CD14-positive monocyte (primary cell): ENCODE measurements at regions not wholly inside any gene's neighbourhood (a gene's known extent, or its start where the extent isn't known, plus 50 kb on each side); places are given as distances from the start of the nearest gene placed in this dataset.

ENCODE experiments used
- DNase-seq, 3 donors: peaks; one replicate each; pipeline ENCODE4 v3.0.0-alpha.2; 2011 to 2022
- H2AFZ ChIP-seq: 2 replicates; pipeline ENCODE4 v1.6.0; 2012; ENCODE audit warnings: mild to moderate bottlenecking, low read depth, low read length, inconsistent platforms; ENCODE audit not compliant: insufficient read depth, poor library complexity, severe bottlenecking
- H3K27ac ChIP-seq, 2 donors: 1 replicate in 1 of 2; 2 replicates in 1 of 2; pipeline ENCODE4 v1.5.1; 2012 to 2013; ENCODE audit warnings: low read length in 2 of 2, control low read depth in 1 of 2, inconsistent platforms in 1 of 2, low read depth in 1 of 2, mild to moderate bottlenecking in 1 of 2
- H3K27me3 ChIP-seq, 2 donors: one replicate each; pipeline versions ENCODE4 v1.6.0 to v1.6.1; 2011 to 2013; ENCODE audit warnings: low read length in 2 of 2; ENCODE audit not compliant: control insufficient read depth in 2 of 2, insufficient read depth in 2 of 2
- H3K36me3 ChIP-seq, 2 donors: replicated peaks in 1 of 2; 1 replicate in 1 of 2; 2 replicates in 1 of 2; pipeline versions ENCODE4 v1.5.1 to v1.6.1; 2012 to 2013; ENCODE audit warnings: low read length in 2 of 2, control low read depth in 1 of 2, inconsistent platforms in 1 of 2, mild to moderate bottlenecking in 1 of 2; ENCODE audit not compliant: insufficient read depth in 2 of 2, control insufficient read depth in 1 of 2
- H3K4me1 ChIP-seq, 2 donors: 1 replicate in 1 of 2; 2 replicates in 1 of 2; pipeline versions ENCODE4 v1.5.1 to v1.6.1; 2012 to 2013; ENCODE audit warnings: low read length in 2 of 2, control low read depth in 1 of 2, inconsistent platforms in 1 of 2, mild to moderate bottlenecking in 1 of 2, moderate library complexity in 1 of 2; ENCODE audit not compliant: insufficient read depth in 2 of 2, control insufficient read depth in 1 of 2
- H3K4me2 ChIP-seq: replicated peaks from 2 replicates; pipeline ENCODE3; 2012; ENCODE audit warnings: low read length, moderate library complexity, mild to moderate bottlenecking; ENCODE audit not compliant: poor library complexity, severe bottlenecking; ENCODE audit errors: extremely low read depth
- H3K4me3 ChIP-seq, 3 experiments: fragments of 200-600 bp in 1 of 3; sonication (generic) in 1 of 3; replicated peaks in 1 of 3; 1 replicate in 2 of 3; 2 replicates in 1 of 3; pipeline ENCODE4 v1.5.1; 2011 to 2013; ENCODE audit warnings: low read length in 3 of 3, mild to moderate bottlenecking in 3 of 3, control low read depth in 2 of 3, low read depth in 2 of 3, inconsistent platforms in 1 of 3, moderate library complexity in 1 of 3
- H3K79me2 ChIP-seq: 2 replicates; pipeline ENCODE4 v1.6.0; 2012; ENCODE audit warnings: mild to moderate bottlenecking, control low read depth, inconsistent platforms, low read length, moderate library complexity; ENCODE audit not compliant: insufficient read depth
- H3K9ac ChIP-seq: 2 replicates; pipeline ENCODE4 v1.6.0; 2017; ENCODE audit warnings: low read length, mild to moderate bottlenecking; ENCODE audit not compliant: insufficient read depth, poor library complexity, severe bottlenecking
- H3K9me3 ChIP-seq, 2 donors: replicated peaks in 1 of 2; 1 replicate in 1 of 2; 2 replicates in 1 of 2; pipeline versions ENCODE4 v1.5.1 to v1.6.1; 2012 to 2013; ENCODE audit warnings: low read length in 2 of 2, control low read depth in 1 of 2; ENCODE audit not compliant: control insufficient read depth in 1 of 2, insufficient read depth in 1 of 2
- H4K20me1 ChIP-seq: 2 replicates; pipeline ENCODE4 v1.6.0; 2012; ENCODE audit warnings: mild to moderate bottlenecking, low read length, control low read depth, moderate library complexity; ENCODE audit not compliant: insufficient read depth
- H3K27ac Mint-ChIP-seq, 7 donors: one replicate each; pipeline ENCODE4 v1.8.0; 2020; ENCODE audit warnings: mild to moderate bottlenecking in 7 of 7, mixed read lengths in 7 of 7, moderate library complexity in 6 of 7, inconsistent platforms in 2 of 7
- H3K27me3 Mint-ChIP-seq, 3 donors: one replicate each; pipeline ENCODE4 v1.8.0; 2021 to 2022; ENCODE audit warnings: low read depth in 3 of 3, mild to moderate bottlenecking in 3 of 3, mixed read lengths in 3 of 3, moderate library complexity in 3 of 3, inconsistent platforms in 1 of 3
- H3K36me3 Mint-ChIP-seq, 2 donors: one replicate each; pipeline ENCODE4 v1.8.0; 2020; ENCODE audit warnings: mixed read lengths in 2 of 2, inconsistent platforms in 1 of 2, mild to moderate bottlenecking in 1 of 2
- H3K4me1 Mint-ChIP-seq: one replicate; pipeline ENCODE4 v1.8.0; 2020; ENCODE audit warnings: mild to moderate bottlenecking, mixed read lengths
- H3K4me3 Mint-ChIP-seq, 2 donors: one replicate each; pipeline ENCODE4 v1.8.0; 2020; ENCODE audit warnings: mild to moderate bottlenecking in 2 of 2, mixed read lengths in 2 of 2, moderate library complexity in 1 of 2
- H3K9me3 Mint-ChIP-seq, 7 donors: one replicate each; pipeline ENCODE4 v1.8.0; 2020 to 2022; ENCODE audit warnings: mixed read lengths in 7 of 7, mild to moderate bottlenecking in 6 of 7, moderate library complexity in 6 of 7, inconsistent platforms in 2 of 7
- WGBS: methylation state at CpG from one replicate; pipeline ENCODE4 v1.1.5; 2013; ENCODE audit warnings: missing lambda C conversion rate; ENCODE audit not compliant: insufficient coverage; 5-methylcytosine and 5-hydroxymethylcytosine counted together
- intact Hi-C, 2 donors: fragments of 100-400 bp; cut with micrococcal nuclease; formaldehyde crosslinking; loops; one replicate each; pipeline versions ENCODE4 v1.15.0 to v1.15.1; 2023
- TF ChIP-seq, protein P1 (sequence below): fragments of 200-600 bp; IDR thresholded peaks from one replicate; pipeline ENCODE4 v1.8.0; 2022; ENCODE audit warnings: antibody characterized with exemption, mild to moderate bottlenecking

- no peak overlapping the region for H2AFZ ChIP-seq
- no peaks in the 10 kb centered on the region for H3K36me3 ChIP-seq
- Mint-ChIP-seq H3K27ac (peak overlapping the region in 1 of 7 donors; percentile 1), H3K36me3 (no peaks in the 10 kb centered on the region), H3K4me1 (no peaks in the 10 kb centered on the region), H3K9me3 (peaks cover 0 to 8% (median 0%) of the 10 kb centered on the region in 7 donors), H3K4me3 (no peak overlapping the region), H3K27me3 (peaks cover 0 to 3% (median 0%) of the 10 kb centered on the region in 3 donors)
- H3K79me2 ChIP-seq = no peaks in the 10 kb centered on the region
- no peaks in the 10 kb centered on the region for H3K27me3 ChIP-seq
- H3K4me3 ChIP-seq = no peak overlapping the region
- H3K4me1 ChIP-seq = no peaks in the 10 kb centered on the region
- TF ChIP-seq, protein P1, sequence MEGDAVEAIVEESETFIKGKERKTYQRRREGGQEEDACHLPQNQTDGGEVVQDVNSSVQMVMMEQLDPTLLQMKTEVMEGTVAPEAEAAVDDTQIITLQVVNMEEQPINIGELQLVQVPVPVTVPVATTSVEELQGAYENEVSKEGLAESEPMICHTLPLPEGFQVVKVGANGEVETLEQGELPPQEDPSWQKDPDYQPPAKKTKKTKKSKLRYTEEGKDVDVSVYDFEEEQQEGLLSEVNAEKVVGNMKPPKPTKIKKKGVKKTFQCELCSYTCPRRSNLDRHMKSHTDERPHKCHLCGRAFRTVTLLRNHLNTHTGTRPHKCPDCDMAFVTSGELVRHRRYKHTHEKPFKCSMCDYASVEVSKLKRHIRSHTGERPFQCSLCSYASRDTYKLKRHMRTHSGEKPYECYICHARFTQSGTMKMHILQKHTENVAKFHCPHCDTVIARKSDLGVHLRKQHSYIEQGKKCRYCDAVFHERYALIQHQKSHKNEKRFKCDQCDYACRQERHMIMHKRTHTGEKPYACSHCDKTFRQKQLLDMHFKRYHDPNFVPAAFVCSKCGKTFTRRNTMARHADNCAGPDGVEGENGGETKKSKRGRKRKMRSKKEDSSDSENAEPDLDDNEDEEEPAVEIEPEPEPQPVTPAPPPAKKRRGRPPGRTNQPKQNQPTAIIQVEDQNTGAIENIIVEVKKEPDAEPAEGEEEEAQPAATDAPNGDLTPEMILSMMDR = no peak
- H3K4me2 ChIP-seq = no peak overlapping the region
- DNase-seq = no peak
- no peaks in the 10 kb centered on the region for H4K20me1 ChIP-seq
- H3K9me3 ChIP-seq = no peaks in the 10 kb centered on the region
- H3K27ac ChIP-seq = no peak overlapping the region
- intact Hi-C loops = no loop called here
- no peak overlapping the region for H3K9ac ChIP-seq
These were observed 89.4 kb upstream of the FAM136A start for GRCh38 chr2:70391259-70391658.

DNA sequence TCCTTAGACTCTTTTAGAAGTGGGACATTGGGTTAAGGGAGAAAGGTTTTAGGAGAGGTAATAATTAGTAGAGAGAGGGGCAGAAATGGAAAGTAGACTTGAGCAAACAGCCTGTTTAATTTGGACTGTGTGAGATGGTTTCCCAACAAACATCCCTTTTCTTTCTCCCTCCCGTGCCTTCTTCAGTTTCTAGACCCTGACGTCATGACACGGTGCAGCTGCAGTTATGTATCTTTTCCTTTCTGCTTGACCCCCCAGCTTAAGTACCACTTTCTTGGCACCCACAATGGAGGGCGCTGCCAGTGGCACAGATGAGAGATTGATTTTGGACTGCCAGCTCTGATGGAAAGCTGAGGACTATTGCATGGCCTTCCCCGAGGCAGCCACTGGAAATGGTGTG lies 86.9 kb upstream of the FAM136A start:
- Histone ChIP-seq H3K27me3 (no peaks in the 10 kb centered on the region), H3K79me2 (no peaks in the 10 kb centered on the region), H3K36me3 (no peaks in the 10 kb centered on the region), H3K9me3 (no peaks in the 10 kb centered on the region), H3K4me3 (no peak overlapping the region), H2AFZ (no peak overlapping the region), H3K9ac (no peak overlapping the region), H4K20me1 (no peaks in the 10 kb centered on the region), H3K4me1 (no peaks in the 10 kb centered on the region), H3K4me2 (no peak overlapping the region), H3K27ac (no peak overlapping the region)
- no CpG with 5 or more reads among the region's 5 CpGs for WGBS
- Mint-ChIP-seq H3K36me3 (no peaks in the 10 kb centered on the region), H3K27me3 (peaks cover 0 to 4% (median 2%) of the 10 kb centered on the region in 3 donors), H3K27ac (no peak overlapping the region), H3K4me3 (no peak overlapping the region), H3K4me1 (no peaks in the 10 kb centered on the region), H3K9me3 (peaks cover 0 to 6% (median 3%) of the 10 kb centered on the region in 7 donors)
- intact Hi-C loops = no loop called here
- no peak for DNase-seq
- TF ChIP-seq, protein P1 = no peak
